ENCODE measurements at regions not wholly inside any gene's neighbourhood (a gene's known extent, or its start where the extent isn't known, plus 50 kb on each side); places are given as distances from the start of the nearest gene placed in this dataset.

- no peak overlapping the region for H3K4me3 ChIP-seq (ENCODE audit: low read depth, low read length)
- DNase-seq (ENCODE audit: low read depth): no peak
- TF ChIP-seq, protein P1, sequence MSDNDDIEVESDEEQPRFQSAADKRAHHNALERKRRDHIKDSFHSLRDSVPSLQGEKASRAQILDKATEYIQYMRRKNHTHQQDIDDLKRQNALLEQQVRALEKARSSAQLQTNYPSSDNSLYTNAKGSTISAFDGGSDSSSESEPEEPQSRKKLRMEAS (IDR thresholded peaks at IDR 0.05; ENCODE audit: low read depth, low read length): no peak
- TF ChIP-seq, protein P2, sequence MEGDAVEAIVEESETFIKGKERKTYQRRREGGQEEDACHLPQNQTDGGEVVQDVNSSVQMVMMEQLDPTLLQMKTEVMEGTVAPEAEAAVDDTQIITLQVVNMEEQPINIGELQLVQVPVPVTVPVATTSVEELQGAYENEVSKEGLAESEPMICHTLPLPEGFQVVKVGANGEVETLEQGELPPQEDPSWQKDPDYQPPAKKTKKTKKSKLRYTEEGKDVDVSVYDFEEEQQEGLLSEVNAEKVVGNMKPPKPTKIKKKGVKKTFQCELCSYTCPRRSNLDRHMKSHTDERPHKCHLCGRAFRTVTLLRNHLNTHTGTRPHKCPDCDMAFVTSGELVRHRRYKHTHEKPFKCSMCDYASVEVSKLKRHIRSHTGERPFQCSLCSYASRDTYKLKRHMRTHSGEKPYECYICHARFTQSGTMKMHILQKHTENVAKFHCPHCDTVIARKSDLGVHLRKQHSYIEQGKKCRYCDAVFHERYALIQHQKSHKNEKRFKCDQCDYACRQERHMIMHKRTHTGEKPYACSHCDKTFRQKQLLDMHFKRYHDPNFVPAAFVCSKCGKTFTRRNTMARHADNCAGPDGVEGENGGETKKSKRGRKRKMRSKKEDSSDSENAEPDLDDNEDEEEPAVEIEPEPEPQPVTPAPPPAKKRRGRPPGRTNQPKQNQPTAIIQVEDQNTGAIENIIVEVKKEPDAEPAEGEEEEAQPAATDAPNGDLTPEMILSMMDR (IDR thresholded peaks at IDR 0.05; ENCODE audit: low read depth, low read length): no peak
- TF ChIP-seq POLR2A (IDR thresholded peaks at IDR 0.05; ENCODE audit: extremely low read depth, insufficient read length) (no peak), MYC (IDR thresholded peaks at IDR 0.05; ENCODE audit: low read depth, low read length) (no peak)
Observed at GRCh38 chr4:3668825-3669552, 97.2 kb upstream of the ADRA2C start.

DNA sequence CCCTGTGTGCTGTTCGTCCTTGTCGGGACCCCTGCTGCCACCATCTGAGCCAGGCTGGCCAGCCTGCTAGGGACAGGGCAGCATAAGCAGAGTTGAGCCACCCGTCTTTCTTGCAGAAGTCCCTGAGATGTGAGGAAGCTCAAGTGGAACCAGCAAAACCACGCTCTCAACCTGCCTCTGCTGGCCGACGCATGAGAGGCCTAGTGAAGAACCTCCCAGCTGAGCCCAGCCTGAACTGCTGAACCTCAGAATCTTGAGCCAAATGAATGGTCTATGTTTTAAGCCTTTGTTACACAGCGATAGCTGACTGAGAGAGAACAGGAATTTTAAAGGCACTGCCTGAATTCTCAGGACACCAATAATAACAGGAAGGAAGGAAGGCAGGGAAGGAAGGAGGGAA lies 98.9 kb upstream of the ADRA2C start:
- DNase-seq (ENCODE audit: low read depth): no peak
- no peak overlapping the region for H3K4me3 ChIP-seq (ENCODE audit: low read depth, low read length)
- TF ChIP-seq, protein P2 (IDR thresholded peaks at IDR 0.05; ENCODE audit: low read depth, low read length): no peak
- TF ChIP-seq, protein P1 (IDR thresholded peaks at IDR 0.05; ENCODE audit: low read depth, low read length): no peak
- TF ChIP-seq POLR2A (IDR thresholded peaks at IDR 0.05; ENCODE audit: extremely low read depth, insufficient read length) (no peak), MYC (IDR thresholded peaks at IDR 0.05; ENCODE audit: low read depth, low read length) (no peak)

DNA sequence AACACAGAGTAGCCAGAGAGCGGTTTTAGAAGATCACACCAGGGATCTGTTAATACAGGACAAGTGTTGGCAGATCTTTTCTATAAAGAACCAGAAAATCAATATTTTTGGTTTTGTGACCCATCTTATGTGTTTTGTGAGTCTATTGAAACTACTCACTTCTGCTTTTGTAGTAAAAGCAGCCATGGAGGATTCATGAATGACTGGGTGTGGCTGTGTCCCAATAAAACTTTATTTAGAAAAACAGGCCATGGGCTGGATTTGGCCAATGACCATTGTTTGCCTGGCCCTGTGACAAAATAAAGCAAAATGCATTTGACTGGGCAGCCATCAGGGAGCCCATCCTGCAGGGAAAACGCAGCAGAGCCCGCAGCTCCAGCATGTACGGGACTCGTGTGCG lies 99.9 kb upstream of the ADRA2C start:
- H3K4me3 ChIP-seq (ENCODE audit: low read depth, low read length): no peak overlapping the region
- DNase-seq (ENCODE audit: low read depth): no peak
- TF ChIP-seq, protein P2 (IDR thresholded peaks at IDR 0.05; ENCODE audit: low read depth, low read length): no peak
- TF ChIP-seq, protein P1 (IDR thresholded peaks at IDR 0.05; ENCODE audit: low read depth, low read length): no peak
- TF ChIP-seq POLR2A (IDR thresholded peaks at IDR 0.05; ENCODE audit: extremely low read depth, insufficient read length) (no peak), MYC (IDR thresholded peaks at IDR 0.05; ENCODE audit: low read depth, low read length) (no peak)

- no peak for DNase-seq (ENCODE audit: low read depth)
- TF ChIP-seq, protein P2 (IDR thresholded peaks at IDR 0.05; ENCODE audit: low read depth, low read length): no peak
- TF ChIP-seq POLR2A (IDR thresholded peaks at IDR 0.05; ENCODE audit: extremely low read depth, insufficient read length) (no peak), MYC (IDR thresholded peaks at IDR 0.05; ENCODE audit: low read depth, low read length) (no peak)
- TF ChIP-seq, protein P1 (IDR thresholded peaks at IDR 0.05; ENCODE audit: low read depth, low read length): no peak
- H3K4me3 ChIP-seq (ENCODE audit: low read depth, low read length): no peak overlapping the region
Observed at GRCh38 chr4:3665360-3665891, 100.8 kb upstream of the ADRA2C start.

DNA sequence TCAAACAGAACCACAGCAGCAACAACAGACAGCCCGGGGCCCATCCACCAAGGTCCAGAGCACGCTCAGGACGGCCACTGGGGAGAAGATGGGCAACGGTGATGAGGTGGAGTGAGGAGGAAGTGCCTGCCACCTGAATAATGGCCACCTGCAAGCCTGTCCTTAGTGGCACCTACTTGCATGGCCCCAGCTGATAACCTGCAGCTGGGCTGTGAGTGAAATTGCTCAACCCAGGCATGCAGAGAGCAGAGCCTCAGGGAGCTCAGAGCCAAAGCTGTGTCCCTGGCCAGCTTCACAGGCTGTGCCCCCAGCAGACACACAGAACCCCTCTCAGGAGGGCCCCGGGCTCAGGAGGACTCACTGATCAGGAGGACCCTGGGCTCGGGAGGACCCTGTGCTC lies 102.4 kb upstream of the ADRA2C start:
- TF ChIP-seq MYC (IDR thresholded peaks at IDR 0.05; ENCODE audit: low read depth, low read length) (no peak), POLR2A (IDR thresholded peaks at IDR 0.05; ENCODE audit: extremely low read depth, insufficient read length) (no peak)
- TF ChIP-seq, protein P2 (IDR thresholded peaks at IDR 0.05; ENCODE audit: low read depth, low read length): no peak
- TF ChIP-seq, protein P1 (IDR thresholded peaks at IDR 0.05; ENCODE audit: low read depth, low read length): no peak
- DNase-seq (ENCODE audit: low read depth): no peak
- H3K4me3 ChIP-seq (ENCODE audit: low read depth, low read length): no peak overlapping the region
